Esophagus squamous epithelium (tissue), 4 donors: ENCODE measurements at regions not wholly inside any gene's neighbourhood (a gene's known extent, or its start where the extent isn't known, plus 50 kb on each side); places are given as distances from the start of the nearest gene placed in this dataset.

Experiments used
- CTCF ChIP-seq, 6 experiments: fragments of 450-650 bp in 4 of 6; fragments of 200-600 bp in 2 of 6; sonication (generic) in 2 of 6; IDR thresholded peaks; one replicate each; pipeline ENCODE4 v1.5.1; 2016 to 2019; ENCODE audit warnings: antibody characterized with exemption in 6 of 6, mild to moderate bottlenecking in 4 of 6, moderate library complexity in 4 of 6
- POLR2A ChIP-seq, 4 donors: fragments of 450-650 bp; IDR thresholded peaks; one replicate each; pipeline ENCODE4 v1.6.1; 2017; ENCODE audit warnings: antibody characterized with exemption in 4 of 4, mild to moderate bottlenecking in 4 of 4, moderate library complexity in 3 of 4

GRCh38 chr3:29128001-29128400 is 152.9 kb upstream of the RBMS3 start:
- TF ChIP-seq CTCF (IDR thresholded peaks at IDR 0.05) (no peak), POLR2A (IDR thresholded peaks at IDR 0.05) (no peak)
